22Rv1 (cell line): ENCODE measurements at regions not wholly inside any gene's neighbourhood (a gene's known extent, or its start where the extent isn't known, plus 50 kb on each side); places are given as distances from the start of the nearest gene placed in this dataset.

ENCODE experiments used
- H3K27ac ChIP-seq: fragments of 450-650 bp; 2 replicates; pipeline ENCODE4 v1.5.1; 2017
- ZFX ChIP-seq: fragments of 450-650 bp; IDR thresholded peaks from 2 replicates; pipeline ENCODE4 v1.6.1; 2017; ENCODE audit warnings: antibody characterized with exemption, borderline replicate concordance
- TF ChIP-seq, protein P1 (sequence below): fragments of 450-650 bp; IDR thresholded peaks from 2 replicates; pipeline ENCODE4 v1.5.1; 2017; ENCODE audit warnings: mild to moderate bottlenecking

DNA sequence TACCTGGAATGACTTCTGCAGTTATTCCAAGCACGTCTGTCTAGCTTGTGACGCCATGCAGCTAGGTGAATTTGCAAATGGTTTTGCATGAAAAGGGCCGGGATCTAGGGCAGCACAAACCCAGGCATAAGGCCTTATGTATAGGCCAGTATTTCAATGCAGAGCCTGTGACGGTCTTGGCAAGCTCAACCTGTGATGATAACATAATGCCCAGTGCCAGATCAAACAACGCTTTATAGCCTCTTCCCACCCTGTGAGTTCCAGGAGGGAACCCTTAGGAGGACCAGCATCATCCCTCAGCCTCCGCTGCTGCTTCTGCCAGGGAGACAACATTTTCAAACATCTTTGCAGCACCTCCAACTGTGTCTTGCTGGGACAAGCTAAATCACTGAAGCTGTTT, 390.7 kb downstream of the INHBA start:
- no peak overlapping the region for H3K27ac ChIP-seq
- no peak for TF ChIP-seq ZFX
- TF ChIP-seq, protein P1, sequence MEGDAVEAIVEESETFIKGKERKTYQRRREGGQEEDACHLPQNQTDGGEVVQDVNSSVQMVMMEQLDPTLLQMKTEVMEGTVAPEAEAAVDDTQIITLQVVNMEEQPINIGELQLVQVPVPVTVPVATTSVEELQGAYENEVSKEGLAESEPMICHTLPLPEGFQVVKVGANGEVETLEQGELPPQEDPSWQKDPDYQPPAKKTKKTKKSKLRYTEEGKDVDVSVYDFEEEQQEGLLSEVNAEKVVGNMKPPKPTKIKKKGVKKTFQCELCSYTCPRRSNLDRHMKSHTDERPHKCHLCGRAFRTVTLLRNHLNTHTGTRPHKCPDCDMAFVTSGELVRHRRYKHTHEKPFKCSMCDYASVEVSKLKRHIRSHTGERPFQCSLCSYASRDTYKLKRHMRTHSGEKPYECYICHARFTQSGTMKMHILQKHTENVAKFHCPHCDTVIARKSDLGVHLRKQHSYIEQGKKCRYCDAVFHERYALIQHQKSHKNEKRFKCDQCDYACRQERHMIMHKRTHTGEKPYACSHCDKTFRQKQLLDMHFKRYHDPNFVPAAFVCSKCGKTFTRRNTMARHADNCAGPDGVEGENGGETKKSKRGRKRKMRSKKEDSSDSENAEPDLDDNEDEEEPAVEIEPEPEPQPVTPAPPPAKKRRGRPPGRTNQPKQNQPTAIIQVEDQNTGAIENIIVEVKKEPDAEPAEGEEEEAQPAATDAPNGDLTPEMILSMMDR: no peak

DNA sequence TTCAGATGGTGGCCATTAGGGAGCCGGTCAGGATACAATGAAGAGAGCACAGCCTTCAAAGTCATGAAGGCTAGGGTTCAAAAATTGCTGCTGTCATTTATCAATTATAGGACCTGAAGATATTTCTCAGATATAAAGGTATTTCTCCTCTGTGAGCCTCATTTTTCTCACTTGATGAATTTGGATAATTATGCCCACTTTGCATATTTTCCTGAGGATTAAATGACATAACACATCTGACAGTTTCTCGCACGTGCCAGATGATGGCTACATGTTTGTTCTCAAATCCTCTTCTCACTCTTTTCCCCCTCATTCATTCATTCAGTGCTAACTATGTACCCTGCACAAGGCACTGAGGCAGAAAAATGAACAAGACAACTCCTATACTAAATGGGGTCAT, 391.6 kb downstream of the INHBA start:
- no peak overlapping the region for H3K27ac ChIP-seq
- TF ChIP-seq, protein P1: no peak
- TF ChIP-seq ZFX: no peak

DNA sequence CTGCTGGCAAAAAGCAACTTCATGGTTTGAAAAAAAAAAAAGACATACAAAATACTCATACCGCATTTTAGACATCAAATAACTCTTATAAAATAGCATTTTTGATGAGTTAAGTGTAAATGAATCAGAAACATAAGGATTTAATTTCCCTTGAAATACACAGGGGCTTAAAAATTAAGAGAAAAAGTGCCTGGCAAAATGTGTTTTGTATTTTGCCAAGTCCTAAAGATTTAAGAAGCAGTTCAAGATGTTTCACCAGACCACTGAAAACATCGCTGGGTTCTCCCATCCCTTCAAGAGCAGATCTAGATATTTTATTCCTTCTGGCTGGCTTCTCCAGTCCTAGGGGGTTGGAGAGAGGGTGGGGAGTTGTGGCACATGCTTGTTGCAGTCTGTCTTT, 396.4 kb downstream of the INHBA start:
- TF ChIP-seq, protein P1: no peak
- no peak for TF ChIP-seq ZFX
- no peak overlapping the region for H3K27ac ChIP-seq

DNA sequence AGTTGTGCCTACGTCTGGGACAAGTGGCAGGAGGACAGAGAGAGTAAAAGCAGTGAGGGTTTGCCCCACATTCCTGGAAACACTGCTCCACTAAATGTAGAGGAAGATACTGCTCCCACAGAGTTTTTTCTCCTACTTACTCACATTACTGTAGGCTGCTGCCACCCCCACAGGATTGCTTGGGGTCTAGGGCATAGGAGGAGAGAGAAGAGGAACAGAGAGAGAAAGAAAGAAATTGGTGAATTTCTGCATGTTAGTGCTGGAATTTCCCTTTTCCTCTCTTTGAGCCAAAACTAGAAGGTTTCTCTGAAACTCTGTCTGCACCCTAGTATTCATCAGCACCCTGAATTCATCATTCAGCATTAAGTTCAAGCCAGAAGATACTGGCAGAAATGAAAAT, 397.9 kb downstream of the INHBA start:
- no peak for TF ChIP-seq ZFX
- TF ChIP-seq, protein P1: no peak
- no peak overlapping the region for H3K27ac ChIP-seq

DNA sequence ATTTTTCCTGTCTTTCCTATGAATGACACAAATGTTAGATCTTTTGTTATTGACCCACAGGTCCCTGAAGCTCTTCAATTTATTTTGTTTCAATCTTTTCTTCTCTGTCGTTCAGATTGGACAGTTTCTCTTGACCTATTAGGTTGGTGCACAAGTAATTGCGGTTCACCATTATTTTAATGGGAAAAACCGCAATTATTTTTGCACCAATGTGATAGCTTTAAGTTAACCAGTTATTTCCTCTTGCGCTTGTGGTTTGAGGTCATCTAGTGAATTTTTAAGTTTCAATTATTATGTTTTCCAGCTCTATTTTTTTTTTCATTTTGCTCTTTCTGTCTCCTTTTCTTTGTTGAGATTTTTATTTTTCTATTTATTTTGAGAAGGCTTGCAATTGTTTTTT, 399.2 kb downstream of the INHBA start:
- H3K27ac ChIP-seq: no peak overlapping the region
- no peak for TF ChIP-seq ZFX
- TF ChIP-seq, protein P1: no peak

DNA sequence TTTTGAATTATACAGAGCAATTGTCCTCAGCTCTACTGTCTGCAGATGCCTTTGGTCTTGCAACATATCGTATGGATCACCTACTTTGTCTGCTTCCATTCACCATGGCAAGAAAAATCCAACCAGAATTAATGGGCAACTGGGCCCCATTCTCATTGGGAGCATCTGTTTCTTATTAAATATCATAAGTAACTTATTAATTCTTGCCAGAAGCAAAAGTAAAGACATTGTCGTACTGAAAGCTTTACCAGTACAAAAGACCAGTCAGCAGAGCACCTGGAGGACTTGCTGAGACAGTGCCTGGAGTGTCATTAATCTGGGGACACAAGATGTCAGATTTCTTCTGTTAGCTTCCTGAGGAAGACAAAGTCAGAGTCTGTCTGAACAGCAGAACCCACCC, 404.5 kb downstream of the INHBA start:
- H3K27ac ChIP-seq: no peak overlapping the region
- no peak for TF ChIP-seq ZFX
- TF ChIP-seq, protein P1: no peak

DNA sequence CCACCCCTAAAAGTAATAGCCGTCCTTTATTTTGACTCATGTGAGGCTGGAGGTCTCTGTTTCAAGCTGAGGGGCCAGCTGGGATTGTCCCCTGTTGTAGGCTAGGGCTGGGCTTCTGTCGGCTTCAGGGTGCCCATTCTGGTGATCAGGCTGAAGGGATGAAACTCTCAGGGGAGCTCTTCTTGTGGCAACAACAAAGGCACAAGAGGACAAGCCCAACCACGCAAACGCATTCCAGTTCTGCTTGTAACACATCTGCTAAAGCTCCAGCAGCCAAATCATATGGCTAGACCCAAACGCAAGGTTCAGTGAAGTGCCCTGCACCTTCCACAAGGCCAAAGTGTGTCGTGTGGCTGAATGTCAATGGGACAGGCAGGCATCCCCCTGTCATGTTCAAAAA, 405.7 kb downstream of the INHBA start:
- TF ChIP-seq, protein P1: no peak
- no peak for TF ChIP-seq ZFX
- no peak overlapping the region for H3K27ac ChIP-seq

DNA sequence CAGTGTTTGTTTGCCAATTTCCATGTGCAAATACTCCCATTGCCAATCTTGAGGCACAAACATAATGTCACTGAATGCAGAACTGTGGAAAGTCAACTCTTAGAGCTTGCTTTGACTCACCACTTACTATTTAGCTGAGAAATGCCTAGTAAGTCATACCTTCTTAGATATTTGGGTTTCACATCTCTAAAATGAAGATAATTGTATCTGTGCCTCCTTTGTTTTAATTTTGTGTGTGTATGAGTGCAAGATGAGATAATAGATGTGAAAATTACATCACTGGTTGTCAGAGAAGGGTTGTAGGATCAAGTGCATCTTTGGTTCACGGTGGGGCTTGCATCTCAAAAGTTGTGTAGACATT, 407.5 kb downstream of the INHBA start:
- no peak overlapping the region for H3K27ac ChIP-seq
- no peak for TF ChIP-seq ZFX
- TF ChIP-seq, protein P1: no peak
